Fibroblast of peridontal ligament (primary cell): ENCODE measurements at regions not wholly inside any gene's neighbourhood (a gene's known extent, or its start where the extent isn't known, plus 50 kb on each side); places are given as distances from the start of the nearest gene placed in this dataset.
"Not testable (repeated sequence)": the region's sequence is repeated elsewhere in the genome, so short reads cannot be mapped to it uniquely, and the experiment has no call there.

Experiments
- DNase-seq: peaks from one replicate; pipeline ENCODE4 v3.0.0-alpha.2; 2010; ENCODE audit errors: extremely low read depth

GRCh38 chr5:86407711-86408110 is 210.0 kb upstream of the COX7C start:
- DNase-seq = no peak

DNA sequence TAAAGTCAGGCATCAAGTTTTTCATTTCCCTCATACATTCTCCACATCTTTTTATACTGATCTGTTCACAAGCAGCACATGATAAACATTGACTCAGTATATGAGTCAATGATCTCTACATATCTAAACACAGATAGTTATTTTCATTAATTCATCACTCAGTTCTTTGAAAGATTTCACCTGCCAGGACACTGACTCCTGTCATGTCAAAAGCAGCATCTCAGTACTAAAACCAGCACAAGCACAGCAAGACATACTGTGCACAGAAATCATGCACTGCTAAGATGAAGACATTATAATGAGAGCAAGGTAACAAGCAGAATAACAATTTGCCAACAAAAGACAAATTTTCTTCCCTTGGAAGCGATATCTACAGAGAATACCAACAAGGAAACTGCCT is 206.1 kb upstream of the COX7C start:
- no peak for DNase-seq

- no peak for DNase-seq
Measured at GRCh38 chr5:86427158-86427557, 190.6 kb upstream of the COX7C start.

GRCh38 chr5:86439593-86440110 is 178.1 kb upstream of the COX7C start:
- no peak for DNase-seq

GRCh38 chr5:86442036-86442745 is 175.6 kb upstream of the COX7C start:
- no peak for DNase-seq

DNA sequence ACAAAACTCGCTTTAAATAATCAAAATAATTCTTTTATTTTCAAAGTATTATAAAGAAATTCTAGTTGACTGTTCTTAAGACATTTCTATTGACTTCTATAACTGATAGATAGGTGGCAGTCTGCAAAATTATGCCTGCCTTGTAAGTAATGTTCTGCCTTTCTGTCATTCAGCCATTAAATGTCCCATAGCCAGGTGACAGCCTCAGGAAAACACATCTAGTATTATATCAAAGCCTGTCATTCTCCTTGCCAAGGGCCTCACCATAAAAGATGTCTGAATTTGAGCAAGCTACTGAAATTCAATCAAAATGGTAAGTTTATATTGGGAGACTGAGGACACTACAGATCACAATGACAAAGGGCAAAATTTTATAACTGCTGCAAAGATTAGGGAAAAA is 170.4 kb upstream of the COX7C start:
- DNase-seq = no peak

DNA sequence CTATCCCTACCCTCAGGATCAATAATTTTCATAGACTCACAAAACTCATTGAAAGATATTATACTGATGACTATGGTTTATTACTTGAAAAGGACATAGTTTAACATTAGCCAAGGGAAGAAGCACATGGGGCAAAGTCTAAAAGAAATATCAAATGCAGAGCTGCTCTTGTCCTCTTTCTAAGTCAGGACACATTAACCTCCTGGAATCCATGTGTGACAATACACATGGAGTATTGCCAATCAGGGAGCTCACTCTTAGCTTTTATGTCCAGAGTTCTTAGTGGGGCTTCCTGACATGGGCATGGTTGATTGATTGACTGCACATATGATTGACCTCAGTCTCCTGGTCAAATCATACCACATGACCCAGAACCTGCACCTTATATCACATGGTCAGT is 165.5 kb upstream of the COX7C start:
- no peak for DNase-seq

DNA sequence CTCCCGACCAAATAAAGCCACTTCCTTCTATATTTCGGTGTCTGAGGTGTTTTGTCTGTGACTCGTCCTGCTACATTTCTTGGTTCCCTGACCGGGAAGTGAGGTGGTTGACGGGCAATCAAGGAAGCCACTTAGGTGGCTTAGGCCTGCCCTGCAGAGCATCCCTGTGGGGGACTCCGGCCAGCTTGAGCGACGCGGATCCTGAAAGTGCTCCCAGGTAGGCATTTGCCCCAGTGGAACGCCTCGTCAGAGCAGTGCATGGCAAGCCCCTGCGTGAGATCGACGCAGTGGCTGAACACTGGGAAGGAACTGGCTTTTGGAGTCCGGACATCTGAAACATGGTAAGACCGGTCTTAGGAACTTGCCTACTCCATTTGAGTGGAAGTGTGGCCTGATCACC is 157.2 kb upstream of the COX7C start:
- DNase-seq = no peak

GRCh38 chr5:86461169-86461956 is 156.4 kb upstream of the COX7C start:
- no peak for DNase-seq

DNA sequence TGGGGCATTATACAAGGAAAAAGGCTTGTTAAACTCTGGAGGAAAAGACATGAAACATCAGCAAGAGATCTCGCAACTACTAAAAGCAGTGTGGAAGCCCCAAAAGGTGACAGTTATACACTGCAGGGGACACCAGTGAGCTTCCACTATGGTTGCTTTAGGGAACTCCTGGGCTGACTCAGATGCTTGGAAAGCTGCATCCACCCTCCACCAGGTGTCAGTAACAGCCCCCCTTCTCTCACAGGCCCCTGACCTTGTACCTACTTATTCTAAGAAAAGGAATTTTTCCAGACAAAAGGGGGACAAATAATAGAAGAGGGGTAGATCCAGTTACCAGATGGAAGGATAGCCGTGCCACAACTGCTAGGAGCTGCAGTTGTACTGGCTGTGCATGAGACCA is 154.4 kb upstream of the COX7C start:
- no peak for DNase-seq

- DNase-seq = no peak
Measured at GRCh38 chr5:86465052-86465838, 152.5 kb upstream of the COX7C start.

GRCh38 chr5:86466721-86467120 is 151.0 kb upstream of the COX7C start:
- DNase-seq = not testable (repeated sequence)

GRCh38 chr5:86482008-86482407 is 135.7 kb upstream of the COX7C start:
- no peak for DNase-seq

- no peak for DNase-seq
Measured at GRCh38 chr5:86493777-86494176, 124.0 kb upstream of the COX7C start.

GRCh38 chr5:86500947-86501346 is 116.8 kb upstream of the COX7C start:
- no peak for DNase-seq

DNA sequence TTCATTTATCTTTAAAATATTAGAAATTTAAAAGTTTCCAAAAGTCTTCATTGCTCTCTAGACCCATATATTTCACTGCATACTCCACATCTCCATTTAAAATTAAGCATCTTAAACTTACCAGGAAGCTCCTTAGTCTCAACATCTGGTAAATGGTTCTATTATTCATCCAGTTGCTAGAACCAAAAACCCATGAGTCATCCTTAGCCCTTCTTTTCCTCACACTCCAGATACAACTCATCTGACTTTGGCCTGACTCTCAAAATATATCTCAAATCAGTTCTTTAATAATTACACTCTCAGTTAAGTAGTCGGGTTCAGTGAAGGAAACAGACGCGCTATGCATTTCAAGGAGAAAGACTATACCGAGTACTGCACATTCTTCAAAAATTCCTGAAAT is 110.2 kb upstream of the COX7C start:
- no peak for DNase-seq

GRCh38 chr5:86510330-86510915 is 107.3 kb upstream of the COX7C start:
- not testable (repeated sequence) for DNase-seq

DNA sequence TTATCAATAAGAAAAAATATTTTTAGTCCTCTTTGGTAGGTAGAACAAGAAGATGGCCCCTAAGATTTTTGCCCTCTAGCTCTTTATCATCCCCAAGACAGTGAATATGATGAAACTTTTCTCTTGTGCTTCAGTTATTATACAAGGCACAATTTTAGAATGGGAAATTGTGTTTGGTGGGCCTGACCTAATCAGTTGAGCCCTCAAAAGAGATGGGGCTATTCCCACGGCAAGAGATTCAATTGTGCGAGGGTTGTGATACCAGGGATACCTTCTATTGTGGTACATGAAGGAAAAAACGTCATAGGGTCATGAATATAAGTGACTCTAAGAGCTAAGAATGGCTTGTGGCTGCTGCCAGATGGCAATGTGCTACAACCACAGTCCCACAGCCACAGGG is 94.0 kb upstream of the COX7C start:
- DNase-seq = no peak

DNA sequence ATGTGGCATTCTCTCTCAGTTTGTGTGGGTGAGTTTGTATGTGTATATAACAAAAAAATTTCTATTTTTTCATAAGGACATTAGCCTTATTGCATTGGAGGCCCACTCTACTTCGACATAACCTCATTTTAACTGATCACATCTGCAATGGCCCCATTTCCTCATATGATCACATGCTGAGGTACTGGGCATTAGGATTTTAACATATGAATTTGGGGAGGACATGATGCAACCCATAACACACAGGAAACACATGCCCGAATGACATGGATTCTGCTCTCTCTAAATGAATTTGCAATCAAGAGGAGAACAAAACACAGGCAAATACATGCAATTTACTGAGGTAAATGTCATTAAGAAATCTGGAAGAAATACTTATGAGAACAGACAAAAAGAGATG is 92.1 kb upstream of the COX7C start:
- DNase-seq = no peak

- DNase-seq = no peak
Measured at GRCh38 chr5:86526811-86527348, 90.9 kb upstream of the COX7C start.

DNA sequence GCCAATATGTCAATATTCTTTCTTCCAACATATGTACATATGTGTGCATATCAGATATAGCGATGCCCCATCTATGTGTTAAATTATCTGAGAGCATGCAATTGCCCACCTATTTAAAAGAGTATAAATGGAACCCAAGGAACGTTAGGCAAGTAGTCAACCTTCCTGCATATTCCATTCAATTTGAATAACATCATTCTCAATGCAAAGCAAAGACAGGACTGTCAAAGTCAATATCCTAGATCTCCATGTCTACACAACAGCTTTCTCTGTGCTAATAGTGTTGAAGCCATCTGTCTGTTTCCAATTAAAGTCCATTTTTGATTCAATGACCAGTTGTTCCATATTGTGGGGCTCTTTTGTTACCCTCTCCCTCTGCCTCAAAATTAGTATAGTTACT is 85.3 kb upstream of the COX7C start:
- DNase-seq = no peak

DNA sequence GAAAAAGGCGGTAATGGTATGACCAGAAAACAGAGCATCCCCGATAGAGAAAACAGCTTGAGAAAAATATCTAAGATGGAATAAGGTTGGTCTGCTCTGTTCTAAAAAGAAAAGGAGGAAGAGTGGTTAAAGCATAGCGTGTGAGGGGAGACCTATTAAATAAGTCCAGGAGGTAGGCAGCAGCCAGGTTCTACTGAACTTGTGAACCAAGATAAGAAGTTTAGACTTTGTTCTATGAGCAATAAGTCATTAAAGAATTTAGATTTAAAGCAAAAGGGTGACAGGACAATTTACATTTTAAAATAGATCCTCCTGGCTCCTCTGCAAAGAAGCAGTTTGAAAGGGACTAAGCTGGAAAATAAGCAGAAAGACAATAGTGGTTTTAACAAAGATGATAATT is 81.3 kb upstream of the COX7C start:
- no peak for DNase-seq
